ENCODE measurements at regions not wholly inside any gene's neighbourhood (a gene's known extent, or its start where the extent isn't known, plus 50 kb on each side); places are given as distances from the start of the nearest gene placed in this dataset.

DNA sequence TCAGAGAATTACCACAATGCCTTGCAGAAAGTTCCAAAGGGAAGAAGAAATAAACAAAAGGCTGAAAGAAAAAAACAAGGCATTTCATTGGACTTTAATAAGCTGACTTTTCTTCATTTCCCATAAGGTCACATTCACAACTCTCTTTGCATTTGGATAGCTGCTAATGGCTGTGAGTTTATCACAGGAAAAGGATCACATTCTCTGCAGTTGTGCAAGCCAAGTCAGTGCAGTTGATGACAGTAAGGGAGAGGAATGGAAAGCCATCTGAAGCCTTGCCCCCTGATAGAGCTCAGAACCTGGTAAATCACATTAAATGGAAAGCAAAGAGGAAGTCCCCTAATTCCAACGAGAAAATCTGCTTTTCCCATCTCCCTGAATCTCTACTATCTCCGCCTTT lies 950.6 kb downstream of the CNTNAP5 start (continued):
- TF ChIP-seq, protein P1, sequence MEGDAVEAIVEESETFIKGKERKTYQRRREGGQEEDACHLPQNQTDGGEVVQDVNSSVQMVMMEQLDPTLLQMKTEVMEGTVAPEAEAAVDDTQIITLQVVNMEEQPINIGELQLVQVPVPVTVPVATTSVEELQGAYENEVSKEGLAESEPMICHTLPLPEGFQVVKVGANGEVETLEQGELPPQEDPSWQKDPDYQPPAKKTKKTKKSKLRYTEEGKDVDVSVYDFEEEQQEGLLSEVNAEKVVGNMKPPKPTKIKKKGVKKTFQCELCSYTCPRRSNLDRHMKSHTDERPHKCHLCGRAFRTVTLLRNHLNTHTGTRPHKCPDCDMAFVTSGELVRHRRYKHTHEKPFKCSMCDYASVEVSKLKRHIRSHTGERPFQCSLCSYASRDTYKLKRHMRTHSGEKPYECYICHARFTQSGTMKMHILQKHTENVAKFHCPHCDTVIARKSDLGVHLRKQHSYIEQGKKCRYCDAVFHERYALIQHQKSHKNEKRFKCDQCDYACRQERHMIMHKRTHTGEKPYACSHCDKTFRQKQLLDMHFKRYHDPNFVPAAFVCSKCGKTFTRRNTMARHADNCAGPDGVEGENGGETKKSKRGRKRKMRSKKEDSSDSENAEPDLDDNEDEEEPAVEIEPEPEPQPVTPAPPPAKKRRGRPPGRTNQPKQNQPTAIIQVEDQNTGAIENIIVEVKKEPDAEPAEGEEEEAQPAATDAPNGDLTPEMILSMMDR (conservative IDR thresholded peaks at IDR 0.05; ENCODE audit: low read depth in 2 of 2): no peak
- TF ChIP-seq REST (IDR thresholded peaks at IDR 0.05; ENCODE audit: unreplicated experiment) (no peak), ETS1 (IDR thresholded peaks at IDR 0.05) (no peak)

- Histone ChIP-seq H3K27me3 (ENCODE audit: insufficient read depth) (no peaks in the 10 kb centered on the region), H3K4me1 (ENCODE audit: insufficient read depth) (peaks cover 11% of the 10 kb centered on the region; the same call in 1 of the 2 replicates), H4K20me1 (replicated peaks; ENCODE audit: insufficient read depth) (no peaks in the 10 kb centered on the region), H2AFZ (no peak overlapping the region; the same call in 1 of the 2 replicates), H3K9me2 (ENCODE audit: insufficient read depth) (peaks cover 17% of the 10 kb centered on the region), H3F3A (replicated peaks; ENCODE audit: low read depth) (no peaks in the 10 kb centered on the region), H3K27ac (ENCODE audit: low read depth) (no peak overlapping the region), H3K36me3 (ENCODE audit: insufficient read depth) (no peaks in the 10 kb centered on the region), H3K4me3 (no peak overlapping the region), H3K4me2 (no peak overlapping the region), H3K79me2 (replicated peaks; ENCODE audit: insufficient read depth) (no peaks in the 10 kb centered on the region)
- Mint-ChIP-seq H3K9me3 (no peaks in the 10 kb centered on the region), H3K27me3 (ENCODE audit: insufficient read depth, low read depth, poor library complexity) (peaks cover 4% of the 10 kb centered on the region), H3K36me3 (ENCODE audit: low read depth) (peaks cover 3% of the 10 kb centered on the region; the same call in 1 of the 3 replicates), H3K4me1 (peaks cover 19% of the 10 kb centered on the region), H3K4me3 (no peak overlapping the region), H3K27ac (no peak overlapping the region)
- ATAC-seq (no peak), DNase-seq (ENCODE audit: low spot score) (no peak)
- TF ChIP-seq, protein P1 (conservative IDR thresholded peaks at IDR 0.05; ENCODE audit: low read depth in 2 of 2): no peak
- TF ChIP-seq CREB1 (CRISPR knock-in tag; IDR thresholded peaks at IDR 0.05; ENCODE audit: low read depth) (no peak), STAT1 (IDR thresholded peaks at IDR 0.05; ENCODE audit: unreplicated experiment) (no peak), JUNB (IDR thresholded peaks at IDR 0.05; ENCODE audit: unreplicated experiment) (no peak), EZH2 (IDR thresholded peaks at IDR 0.05; ENCODE audit: low read depth, unreplicated experiment) (no peak), EZH2phosphoT487 (IDR thresholded peaks at IDR 0.05; ENCODE audit: unreplicated experiment) (no peak), POLR2AphosphoS5 (IDR thresholded peaks at IDR 0.05; ENCODE audit: low read depth) (no peak), ZNF462 (CRISPR knock-in tag; IDR thresholded peaks at IDR 0.05) (no peak)
Measured at GRCh38 chr2:124978597-124978996, 953.5 kb downstream of the CNTNAP5 start.
